Sigmoid colon (tissue), 6 donors: ENCODE measurements at regions not wholly inside any gene's neighbourhood (a gene's known extent, or its start where the extent isn't known, plus 50 kb on each side); places are given as distances from the start of the nearest gene placed in this dataset.

Experiments used
- DNase-seq: peaks from one replicate; pipeline ENCODE4 v3.0.0-alpha.2; 2019
- H3K27ac ChIP-seq, 4 donors: fragments of 200-600 bp; sonication (generic); one replicate each; pipeline ENCODE4 v1.5.1; 2016 to 2019; ENCODE audit warnings: mild to moderate bottlenecking in 1 of 4
- H3K27me3 ChIP-seq, 3 donors: fragments of 200-600 bp; sonication (generic); one replicate each; pipeline ENCODE4 v1.5.1; 2019; ENCODE audit warnings: mild to moderate bottlenecking in 1 of 3
- H3K36me3 ChIP-seq, 4 donors: fragments of 200-600 bp; sonication (generic); one replicate each; pipeline ENCODE4 v1.5.1; 2016 to 2019
- H3K4me1 ChIP-seq, 4 donors: fragments of 200-600 bp; sonication (generic); one replicate each; pipeline ENCODE4 v1.5.1; 2017 to 2019
- H3K4me3 ChIP-seq, 4 donors: fragments of 200-600 bp; sonication (generic); one replicate each; pipeline ENCODE4 v1.5.1; 2017 to 2019; ENCODE audit warnings: mild to moderate bottlenecking in 2 of 4, moderate library complexity in 1 of 4
- H3K9me3 ChIP-seq, 4 donors: fragments of 200-600 bp in 3 of 4; sonication (generic) in 3 of 4; one replicate each; pipeline versions ENCODE4 v1.5.1 to v1.6.1; 2013 to 2019
- EP300 ChIP-seq, 4 donors: sonication (generic); formaldehyde crosslinking; IDR thresholded peaks; one replicate each; pipeline ENCODE4 v1.6.1; 2017; ENCODE audit warnings: antibody characterized with exemption in 4 of 4
- POLR2A ChIP-seq, 2 donors: fragments of 450-650 bp; IDR thresholded peaks; one replicate each; pipeline ENCODE4 v1.6.1; 2016; ENCODE audit warnings: antibody characterized with exemption in 2 of 2, mild to moderate bottlenecking in 2 of 2, moderate library complexity in 2 of 2
- POLR2AphosphoS5 ChIP-seq, 4 donors: sonication (generic); formaldehyde crosslinking; IDR thresholded peaks; one replicate each; pipeline ENCODE4 v1.6.1; 2017; ENCODE audit warnings: antibody characterized with exemption in 4 of 4
- WGBS, 2 donors: extraction: QIAGEN DNeasy Blood & Tissue Kit; methylation state at CpG; one replicate each; pipeline ENCODE4 v1.1.7; 2013; 5-methylcytosine and 5-hydroxymethylcytosine counted together
- intact Hi-C: fragments of 100-400 bp; cut with DNase I; formaldehyde crosslinking; loops from one replicate; pipeline ENCODE4 v1.15.1; 2023
- TF ChIP-seq, protein P1 (sequence below), 4 experiments: fragments of 450-650 bp in 3 of 4; fragments of 200-600 bp in 1 of 4; IDR thresholded peaks; one replicate each; pipeline ENCODE4 v1.5.1; 2016 to 2019; ENCODE audit warnings: antibody characterized with exemption in 4 of 4, mild to moderate bottlenecking in 3 of 4, moderate library complexity in 2 of 4
- donor health status: healthy with polysubstance abuse.
- donor health status: healthy.

DNA sequence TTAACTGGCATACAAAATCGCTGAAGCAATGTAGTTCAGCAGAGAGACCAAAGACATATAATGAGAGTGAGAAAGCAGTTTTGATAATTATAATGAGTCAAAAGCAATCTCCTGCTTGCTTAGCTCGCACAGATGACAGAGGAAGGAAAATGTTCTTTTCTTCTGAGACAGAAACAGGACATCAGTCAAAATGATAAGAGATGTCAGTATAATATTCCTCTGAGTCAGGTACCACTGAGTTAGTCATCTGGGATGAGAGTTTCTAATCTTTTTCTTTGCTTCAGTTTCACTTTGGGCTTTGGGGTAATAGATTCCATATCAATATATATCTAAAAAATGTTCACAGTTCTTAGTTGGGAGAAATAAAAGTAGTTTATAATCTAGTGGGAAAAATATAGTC, 387.2 kb downstream of the PCDH7 start:
- Histone ChIP-seq H3K36me3 (no peaks in the 10 kb centered on the region), H3K4me1 (peaks cover 0 to 15% (median 12%) of the 10 kb centered on the region in 4 donors), H3K4me3 (no peak overlapping the region), H3K9me3 (no peaks in the 10 kb centered on the region), H3K27me3 (no peaks in the 10 kb centered on the region), H3K27ac (no peak overlapping the region)
- intact Hi-C loops, result no loop called here
- TF ChIP-seq POLR2A (IDR thresholded peaks at IDR 0.05), result no peak
- TF ChIP-seq EP300 (IDR thresholded peaks at IDR 0.05), result no peak
- TF ChIP-seq POLR2AphosphoS5 (IDR thresholded peaks at IDR 0.05), result no peak
- TF ChIP-seq, protein P1, sequence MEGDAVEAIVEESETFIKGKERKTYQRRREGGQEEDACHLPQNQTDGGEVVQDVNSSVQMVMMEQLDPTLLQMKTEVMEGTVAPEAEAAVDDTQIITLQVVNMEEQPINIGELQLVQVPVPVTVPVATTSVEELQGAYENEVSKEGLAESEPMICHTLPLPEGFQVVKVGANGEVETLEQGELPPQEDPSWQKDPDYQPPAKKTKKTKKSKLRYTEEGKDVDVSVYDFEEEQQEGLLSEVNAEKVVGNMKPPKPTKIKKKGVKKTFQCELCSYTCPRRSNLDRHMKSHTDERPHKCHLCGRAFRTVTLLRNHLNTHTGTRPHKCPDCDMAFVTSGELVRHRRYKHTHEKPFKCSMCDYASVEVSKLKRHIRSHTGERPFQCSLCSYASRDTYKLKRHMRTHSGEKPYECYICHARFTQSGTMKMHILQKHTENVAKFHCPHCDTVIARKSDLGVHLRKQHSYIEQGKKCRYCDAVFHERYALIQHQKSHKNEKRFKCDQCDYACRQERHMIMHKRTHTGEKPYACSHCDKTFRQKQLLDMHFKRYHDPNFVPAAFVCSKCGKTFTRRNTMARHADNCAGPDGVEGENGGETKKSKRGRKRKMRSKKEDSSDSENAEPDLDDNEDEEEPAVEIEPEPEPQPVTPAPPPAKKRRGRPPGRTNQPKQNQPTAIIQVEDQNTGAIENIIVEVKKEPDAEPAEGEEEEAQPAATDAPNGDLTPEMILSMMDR (IDR thresholded peaks at IDR 0.05), result no peak
- DNase-seq, result no peak
- 82 to 85% methylated on average over 2 of the region's 2 CpGs for WGBS, 2 donors

DNA sequence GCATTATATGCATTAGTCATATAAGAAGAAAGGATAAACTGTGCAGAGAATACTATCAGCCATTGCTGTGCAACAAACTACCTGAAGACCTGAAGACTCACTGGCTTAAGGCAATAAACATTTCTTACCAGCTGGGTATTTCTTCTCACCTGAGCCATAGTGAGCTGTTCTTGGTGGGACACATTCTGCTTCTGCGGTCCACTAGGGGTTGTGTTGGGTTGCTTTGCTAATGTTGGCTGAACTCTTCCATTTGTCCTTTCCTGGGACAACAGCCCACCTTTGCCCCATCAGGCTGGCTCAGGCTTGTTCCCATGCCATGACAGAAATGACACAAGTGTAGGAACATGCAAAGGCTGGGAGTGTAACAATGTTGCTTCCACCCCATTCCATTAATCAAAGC, 388.6 kb downstream of the PCDH7 start:
- H3K9me3 ChIP-seq, result no peaks in the 10 kb centered on the region
- intact Hi-C loops, result no loop called here
- WGBS, 2 donors, result 96 to 97% methylated on average over 1 of the region's 1 CpG
- H3K4me3 ChIP-seq, result no peak overlapping the region
- no peaks in the 10 kb centered on the region for H3K27me3 ChIP-seq
- no peaks in the 10 kb centered on the region for H3K36me3 ChIP-seq
- H3K4me1 ChIP-seq, result peaks cover 0 to 9% (median 6%) of the 10 kb centered on the region in 4 donors
- TF ChIP-seq, protein P1 (IDR thresholded peaks at IDR 0.05), result no peak
- TF ChIP-seq POLR2AphosphoS5 (IDR thresholded peaks at IDR 0.05) (no peak), EP300 (IDR thresholded peaks at IDR 0.05) (no peak), POLR2A (IDR thresholded peaks at IDR 0.05) (no peak)
- no peak for DNase-seq
- no peak overlapping the region for H3K27ac ChIP-seq

DNA sequence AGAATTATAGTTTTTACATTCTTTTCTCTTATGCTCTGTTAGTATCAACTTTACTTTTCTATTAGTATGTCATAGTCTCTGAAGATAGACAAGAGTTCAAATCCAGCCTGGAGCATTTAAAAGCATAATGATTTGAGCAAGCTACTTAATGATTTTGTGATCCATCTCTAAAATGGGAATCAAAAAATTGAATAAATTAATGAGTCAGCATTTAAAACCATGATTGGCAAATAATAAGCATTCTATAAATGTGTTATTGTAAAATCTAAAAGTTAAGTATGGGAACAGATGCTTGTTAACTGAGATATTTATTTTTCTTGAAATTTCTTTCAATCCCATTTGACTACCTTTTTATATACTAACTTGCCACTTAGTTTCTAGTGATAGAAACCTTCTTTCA, 391.6 kb downstream of the PCDH7 start:
- no peak overlapping the region for H3K27ac ChIP-seq
- no peaks in the 10 kb centered on the region for H3K27me3 ChIP-seq
- no peaks in the 10 kb centered on the region for H3K36me3 ChIP-seq
- no peak for DNase-seq
- no peak overlapping the region for H3K4me3 ChIP-seq
- intact Hi-C loops, result no loop called here
- H3K9me3 ChIP-seq, result no peaks in the 10 kb centered on the region
- no peaks in the 10 kb centered on the region for H3K4me1 ChIP-seq
- TF ChIP-seq EP300 (IDR thresholded peaks at IDR 0.05) (no peak), POLR2A (IDR thresholded peaks at IDR 0.05) (no peak), POLR2AphosphoS5 (IDR thresholded peaks at IDR 0.05) (no peak)

GRCh38 chr4:31114816-31115215, 394.6 kb downstream of the PCDH7 start:
- intact Hi-C loops, result no loop called here
- no peak for TF ChIP-seq EP300 (IDR thresholded peaks at IDR 0.05)
- no peak for TF ChIP-seq POLR2AphosphoS5 (IDR thresholded peaks at IDR 0.05)
- no peak for TF ChIP-seq POLR2A (IDR thresholded peaks at IDR 0.05)
- TF ChIP-seq, protein P1 (IDR thresholded peaks at IDR 0.05), result no peak
- WGBS, 2 donors, result 95 to 96% methylated on average over 6 of the region's 6 CpGs
- no peak overlapping the region for H3K27ac ChIP-seq
- DNase-seq, result no peak
- no peaks in the 10 kb centered on the region for H3K27me3 ChIP-seq
- H3K4me3 ChIP-seq, result no peak overlapping the region
- H3K9me3 ChIP-seq, result no peaks in the 10 kb centered on the region
- H3K36me3 ChIP-seq, result no peaks in the 10 kb centered on the region
- H3K4me1 ChIP-seq, result no peaks in the 10 kb centered on the region

- H3K4me1 ChIP-seq, result no peaks in the 10 kb centered on the region
- WGBS, 2 donors, result 88 to 92% methylated on average over 7 of the region's 7 CpGs
- intact Hi-C loops, result no loop called here
These were observed 403.9 kb downstream of the PCDH7 start for GRCh38 chr4:31124008-31124585.

More at GRCh38 chr4:31124008-31124585, 403.9 kb downstream of the PCDH7 start:
- no peak overlapping the region for H3K27ac ChIP-seq
- no peaks in the 10 kb centered on the region for H3K36me3 ChIP-seq
- no peaks in the 10 kb centered on the region for H3K27me3 ChIP-seq
- DNase-seq, result no peak
- H3K9me3 ChIP-seq, result no peaks in the 10 kb centered on the region
- H3K4me3 ChIP-seq, result no peak overlapping the region
- TF ChIP-seq, protein P1 (IDR thresholded peaks at IDR 0.05), result no peak
- no peak for TF ChIP-seq EP300 (IDR thresholded peaks at IDR 0.05)
- TF ChIP-seq POLR2A (IDR thresholded peaks at IDR 0.05), result no peak
- TF ChIP-seq POLR2AphosphoS5 (IDR thresholded peaks at IDR 0.05), result no peak
